Naive thymus-derived CD8-positive, alpha-beta T cell (primary cell): ENCODE measurements at regions not wholly inside any gene's neighbourhood (a gene's known extent, or its start where the extent isn't known, plus 50 kb on each side); places are given as distances from the start of the nearest gene placed in this dataset.
"Not testable (repeated sequence)": the region's sequence is repeated elsewhere in the genome, so short reads cannot be mapped to it uniquely, and the experiment has no call there.

ENCODE experiments used
- ATAC-seq, 2 donors: fragments of 150-1000 bp; cut with Tn5 transposase in 1 of 2; sonication (Bioruptor Pico), chemical (Tn5 transposase) in 1 of 2; 1 replicate in 1 of 2; 2 replicates in 1 of 2; pipeline ENCODE4 v1.10.0; 2021; ENCODE audit warnings: mild to moderate bottlenecking in 2 of 2, moderate library complexity in 2 of 2
- POLR2A ChIA-PET: fragments of 350-600 bp; sonication (Branson Sonifier 250); formaldehyde crosslinking; loops from one replicate; lab custom pipeline; 2021; ENCODE audit warnings: antibody characterized with exemption; lab: Charles Lee
- DNase-seq, 10 donors: peaks; one replicate each; pipeline versions ENCODE4 v3.0.0 to v3.0.0-alpha.2; 2020 to 2022
- H3K27ac Mint-ChIP-seq, 10 donors: one replicate each; pipeline ENCODE4 v1.8.0; 2020 to 2022; ENCODE audit warnings: mild to moderate bottlenecking in 10 of 10, mixed read lengths in 10 of 10, moderate library complexity in 4 of 10, inconsistent platforms in 1 of 10
- H3K27me3 Mint-ChIP-seq, 5 donors: one replicate each; pipeline ENCODE4 v1.8.0; 2021 to 2022; ENCODE audit warnings: mixed read lengths in 5 of 5
- H3K36me3 Mint-ChIP-seq, 3 donors: one replicate each; pipeline ENCODE4 v1.8.0; 2020 to 2022; ENCODE audit warnings: mixed read lengths in 3 of 3, mild to moderate bottlenecking in 2 of 3, inconsistent platforms in 1 of 3
- H3K4me1 Mint-ChIP-seq, 4 donors: one replicate each; pipeline ENCODE4 v1.8.0; 2021 to 2022; ENCODE audit warnings: mixed read lengths in 4 of 4
- H3K4me3 Mint-ChIP-seq, 10 donors: one replicate each; pipeline ENCODE4 v1.8.0; 2020 to 2022; ENCODE audit warnings: mild to moderate bottlenecking in 10 of 10, mixed read lengths in 10 of 10, moderate library complexity in 6 of 10, inconsistent platforms in 1 of 10
- H3K9me3 Mint-ChIP-seq, 9 donors: one replicate each; pipeline ENCODE4 v1.8.0; 2020 to 2022; ENCODE audit warnings: mixed read lengths in 9 of 9, mild to moderate bottlenecking in 3 of 9, inconsistent platforms in 1 of 9, moderate library complexity in 1 of 9

GRCh38 chr6:121523628-121524027, 88.2 kb downstream of the GJA1 start:
- no peak for DNase-seq
- Mint-ChIP-seq H3K4me3 (no peak overlapping the region), H3K27ac (no peak overlapping the region), H3K36me3 (no peaks in the 10 kb centered on the region), H3K4me1 (no peaks in the 10 kb centered on the region), H3K27me3 (no peaks in the 10 kb centered on the region), H3K9me3 (no peaks in the 10 kb centered on the region)
- POLR2A ChIA-PET = no interaction called here
- ATAC-seq = no peak

- H3K27me3 Mint-ChIP-seq = no peaks in the 10 kb centered on the region
- no peaks in the 10 kb centered on the region for H3K4me1 Mint-ChIP-seq
- POLR2A ChIA-PET = no interaction called here
- no peak overlapping the region for H3K27ac Mint-ChIP-seq
- no peaks in the 10 kb centered on the region for H3K36me3 Mint-ChIP-seq
- H3K9me3 Mint-ChIP-seq = no peaks in the 10 kb centered on the region
- DNase-seq = no peak
- ATAC-seq = no peak
- no peak overlapping the region for H3K4me3 Mint-ChIP-seq
These were observed 90.8 kb downstream of the GJA1 start for GRCh38 chr6:121526282-121526681.

GRCh38 chr6:121531658-121532169, 96.3 kb downstream of the GJA1 start:
- ATAC-seq = no peak
- Mint-ChIP-seq H3K9me3 (no peaks in the 10 kb centered on the region), H3K4me1 (no peaks in the 10 kb centered on the region), H3K27me3 (no peaks in the 10 kb centered on the region), H3K4me3 (no peak overlapping the region), H3K27ac (no peak overlapping the region), H3K36me3 (no peaks in the 10 kb centered on the region)
- DNase-seq = no peak
- POLR2A ChIA-PET = no interaction called here

GRCh38 chr6:121533321-121533841, 97.9 kb downstream of the GJA1 start:
- POLR2A ChIA-PET = no interaction called here
- H3K4me3 Mint-ChIP-seq = no peak overlapping the region

GRCh38 chr6:121535777-121536176, 100.3 kb downstream of the GJA1 start:
- H3K27me3 Mint-ChIP-seq = no peaks in the 10 kb centered on the region
- H3K4me1 Mint-ChIP-seq = no peaks in the 10 kb centered on the region
- no peak overlapping the region for H3K4me3 Mint-ChIP-seq
- ATAC-seq (no peak), DNase-seq (no peak)
- H3K36me3 Mint-ChIP-seq = no peaks in the 10 kb centered on the region
- H3K27ac Mint-ChIP-seq = no peak overlapping the region
- POLR2A ChIA-PET = interaction anchor here (0.7 kb wide), 1 partner anchor 206 kb away, joined by 4 read pairs; no protein-coding TSS in a partner anchor
- H3K9me3 Mint-ChIP-seq = no peaks in the 10 kb centered on the region

More at GRCh38 chr6:121533321-121533841, 97.9 kb downstream of the GJA1 start:
- H3K27me3 Mint-ChIP-seq = no peaks in the 10 kb centered on the region
- H3K36me3 Mint-ChIP-seq = no peaks in the 10 kb centered on the region
- no peaks in the 10 kb centered on the region for H3K9me3 Mint-ChIP-seq
- ATAC-seq = no peak
- H3K4me1 Mint-ChIP-seq = no peaks in the 10 kb centered on the region
- DNase-seq = no peak
- no peak overlapping the region for H3K27ac Mint-ChIP-seq

GRCh38 chr6:121536345-121536744, 100.9 kb downstream of the GJA1 start:
- no peak for DNase-seq
- POLR2A ChIA-PET = interaction anchor here (0.7 kb wide), 1 partner anchor 206 kb away, joined by 4 read pairs; no protein-coding TSS in a partner anchor
- Mint-ChIP-seq H3K9me3 (no peaks in the 10 kb centered on the region), H3K4me3 (no peak overlapping the region), H3K36me3 (no peaks in the 10 kb centered on the region), H3K27ac (no peak overlapping the region), H3K4me1 (no peaks in the 10 kb centered on the region), H3K27me3 (no peaks in the 10 kb centered on the region)
- no peak for ATAC-seq

- Mint-ChIP-seq H3K4me1 (no peaks in the 10 kb centered on the region), H3K27me3 (no peaks in the 10 kb centered on the region), H3K36me3 (no peaks in the 10 kb centered on the region), H3K4me3 (no peak overlapping the region), H3K27ac (no peak overlapping the region), H3K9me3 (no peaks in the 10 kb centered on the region)
- POLR2A ChIA-PET = no interaction called here
- DNase-seq (no peak), ATAC-seq (no peak)
These were observed 104.0 kb downstream of the GJA1 start for GRCh38 chr6:121539439-121539838.

- POLR2A ChIA-PET = no interaction called here
- ATAC-seq = no peak
- no peak for DNase-seq
- no peaks in the 10 kb centered on the region for H3K27me3 Mint-ChIP-seq
- H3K27ac Mint-ChIP-seq = no peak overlapping the region
- H3K36me3 Mint-ChIP-seq = no peaks in the 10 kb centered on the region
- no peaks in the 10 kb centered on the region for H3K4me1 Mint-ChIP-seq
- H3K9me3 Mint-ChIP-seq = no peaks in the 10 kb centered on the region
- no peak overlapping the region for H3K4me3 Mint-ChIP-seq
These were observed 104.8 kb downstream of the GJA1 start for GRCh38 chr6:121540210-121540609.

GRCh38 chr6:121544691-121545090, 109.2 kb downstream of the GJA1 start:
- Mint-ChIP-seq H3K4me3 (no peak overlapping the region), H3K9me3 (no peaks in the 10 kb centered on the region), H3K27ac (no peak overlapping the region), H3K36me3 (no peaks in the 10 kb centered on the region), H3K27me3 (peaks cover 0 to 8% (median 0%) of the 10 kb centered on the region in 5 donors), H3K4me1 (no peaks in the 10 kb centered on the region)
- ATAC-seq = no peak
- DNase-seq = no peak
- POLR2A ChIA-PET = no interaction called here

GRCh38 chr6:121548131-121548530, 112.7 kb downstream of the GJA1 start:
- Mint-ChIP-seq H3K36me3 (no peaks in the 10 kb centered on the region), H3K27ac (no peak overlapping the region), H3K9me3 (peaks cover 0 to 3% (median 0%) of the 10 kb centered on the region in 9 donors), H3K4me1 (no peaks in the 10 kb centered on the region), H3K4me3 (no peak overlapping the region), H3K27me3 (peaks cover 0 to 8% (median 0%) of the 10 kb centered on the region in 5 donors)
- ATAC-seq = no peak
- no peak for DNase-seq
- POLR2A ChIA-PET = no interaction called here

GRCh38 chr6:121549736-121550135, 114.3 kb downstream of the GJA1 start:
- Mint-ChIP-seq H3K27me3 (peaks cover 0 to 8% (median 0%) of the 10 kb centered on the region in 5 donors), H3K27ac (no peak overlapping the region), H3K4me1 (no peaks in the 10 kb centered on the region), H3K9me3 (peaks cover 0 to 3% (median 0%) of the 10 kb centered on the region in 9 donors), H3K36me3 (no peaks in the 10 kb centered on the region), H3K4me3 (no peak overlapping the region)
- POLR2A ChIA-PET = no interaction called here
- no peak for ATAC-seq
- no peak for DNase-seq

GRCh38 chr6:121550491-121551010, 115.1 kb downstream of the GJA1 start:
- Mint-ChIP-seq H3K4me3 (no peak overlapping the region), H3K9me3 (peaks cover 0 to 3% (median 0%) of the 10 kb centered on the region in 9 donors), H3K4me1 (no peaks in the 10 kb centered on the region), H3K36me3 (no peaks in the 10 kb centered on the region), H3K27me3 (peaks cover 0 to 8% (median 0%) of the 10 kb centered on the region in 5 donors), H3K27ac (no peak overlapping the region)
- no peak for DNase-seq
- POLR2A ChIA-PET = no interaction called here
- no peak for ATAC-seq

- H3K4me1 Mint-ChIP-seq = no peaks in the 10 kb centered on the region
- H3K9me3 Mint-ChIP-seq = peaks cover 0 to 5% (median 0%) of the 10 kb centered on the region in 9 donors
- no peaks in the 10 kb centered on the region for H3K36me3 Mint-ChIP-seq
- no peak overlapping the region for H3K4me3 Mint-ChIP-seq
- POLR2A ChIA-PET = no interaction called here
- H3K27me3 Mint-ChIP-seq = peaks cover 0 to 3% (median 0%) of the 10 kb centered on the region in 5 donors
- DNase-seq = no peak
- no peak for ATAC-seq
- no peak overlapping the region for H3K27ac Mint-ChIP-seq
These were observed 119.8 kb downstream of the GJA1 start for GRCh38 chr6:121555201-121555600.

- not testable (repeated sequence) for H3K27ac Mint-ChIP-seq, H3K9me3 Mint-ChIP-seq
These were observed 120.7 kb downstream of the GJA1 start for GRCh38 chr6:121556149-121556548.

More at GRCh38 chr6:121556149-121556548, 120.7 kb downstream of the GJA1 start:
- DNase-seq, H3K27me3 Mint-ChIP-seq, H3K4me3 Mint-ChIP-seq, H3K36me3 Mint-ChIP-seq, H3K4me1 Mint-ChIP-seq, POLR2A ChIA-PET, ATAC-seq: not testable (repeated sequence)
